AG04450 (cell line): ENCODE measurements at regions not wholly inside any gene's neighbourhood (a gene's known extent, or its start where the extent isn't known, plus 50 kb on each side); places are given as distances from the start of the nearest gene placed in this dataset.

ENCODE experiments used
- CTCF ChIA-PET: fragments of 300-600, 350-600 bp; formaldehyde crosslinking; extraction: SDS; loops from one replicate; lab custom pipeline; 2022; ENCODE audit warnings: antibody characterized with exemption, inconsistent platforms; lab: Charles Lee
- POLR2A ChIA-PET: fragments of 350-600 bp; formaldehyde crosslinking; extraction: SDS; loops from one replicate; lab custom pipeline; 2021; ENCODE audit warnings: antibody characterized with exemption, inconsistent platforms; lab: Yijun Ruan, JAX
- DNase-seq: peaks from one replicate; pipeline ENCODE4 v3.0.0-alpha.2; 2011; ENCODE audit warnings: low read depth, low spot score
- H3K27ac ChIP-seq: one replicate; pipeline ENCODE4 v1.5.1; 2012; ENCODE audit warnings: low read depth, low read length, control low read depth
- H3K27me3 ChIP-seq: one replicate; pipeline ENCODE4 v1.6.0; 2012; ENCODE audit warnings: low read length; ENCODE audit not compliant: control insufficient read depth, insufficient read depth
- H3K4me3 ChIP-seq: 2 replicates; pipeline ENCODE4 v1.5.1; 2011; ENCODE audit warnings: mild to moderate bottlenecking, low read depth, low read length, control low read depth
- H3K9me3 ChIP-seq: 2 replicates; pipeline ENCODE4 v1.5.1; 2012; ENCODE audit warnings: low read length; ENCODE audit not compliant: control insufficient read depth, insufficient read depth
- CTCF ChIP-seq: IDR thresholded peaks from 2 replicates; pipeline ENCODE4 v1.5.1; 2011; ENCODE audit warnings: low read depth, low read length, control low read depth, inconsistent platforms

GRCh38 chr14:71734076-71734475 lies 198.2 kb upstream of the RGS6 start:
- TF ChIP-seq CTCF, result no peak
- H3K27ac ChIP-seq, result no peak overlapping the region
- no peaks in the 10 kb centered on the region for H3K9me3 ChIP-seq
- H3K27me3 ChIP-seq, result no peaks in the 10 kb centered on the region
- POLR2A ChIA-PET, result no interaction called here
- H3K4me3 ChIP-seq, result no peak overlapping the region
- CTCF ChIA-PET, result interaction anchor here (1.1 kb wide), 1 partner anchor 19 kb away, joined by 4 read pairs; no protein-coding TSS in a partner anchor
- DNase-seq, result no peak

- Histone ChIP-seq H3K27ac (no peak overlapping the region), H3K9me3 (no peaks in the 10 kb centered on the region), H3K4me3 (no peak overlapping the region), H3K27me3 (no peaks in the 10 kb centered on the region)
- DNase-seq, result no peak
- ChIA-PET POLR2A (no interaction called here), CTCF (interaction anchor here (1.1 kb wide), 1 partner anchor 19 kb away, joined by 4 read pairs; no protein-coding TSS in a partner anchor)
- TF ChIP-seq CTCF, result no peak
Measured at GRCh38 chr14:71734885-71735284, 197.3 kb upstream of the RGS6 start.

- TF ChIP-seq CTCF, result no peak
- no peak overlapping the region for H3K27ac ChIP-seq
- H3K27me3 ChIP-seq, result no peaks in the 10 kb centered on the region
- H3K9me3 ChIP-seq, result no peaks in the 10 kb centered on the region
- no peak for DNase-seq
- no peak overlapping the region for H3K4me3 ChIP-seq
- ChIA-PET POLR2A (no interaction called here), CTCF (interaction anchor here (0.7 to 2.1 kb wide), 4 partner anchors 16 to 619 kb away, joined by 3 to 8 read pairs (median 5); no protein-coding TSS in a partner anchor)
Measured at GRCh38 chr14:71737760-71738159, 194.5 kb upstream of the RGS6 start.

- H3K4me3 ChIP-seq, result no peak overlapping the region
- H3K9me3 ChIP-seq, result no peaks in the 10 kb centered on the region
- POLR2A ChIA-PET, result no interaction called here
- H3K27ac ChIP-seq, result no peak overlapping the region
- H3K27me3 ChIP-seq, result no peaks in the 10 kb centered on the region
- no peak for TF ChIP-seq CTCF
- no peak for DNase-seq
- CTCF ChIA-PET, result interaction anchor here (0.7 to 2.1 kb wide), 4 partner anchors 14 to 573 kb away, joined by 3 to 7 read pairs (median 4); no protein-coding TSS in a partner anchor
Measured at GRCh38 chr14:71739273-71739990, 192.8 kb upstream of the RGS6 start.

- H3K9me3 ChIP-seq, result no peaks in the 10 kb centered on the region
- no peaks in the 10 kb centered on the region for H3K27me3 ChIP-seq
- no peak for TF ChIP-seq CTCF
- POLR2A ChIA-PET, result no interaction called here
- no peak overlapping the region for H3K27ac ChIP-seq
- DNase-seq, result no peak
- CTCF ChIA-PET, result interaction anchor here (0.9 kb wide), 1 partner anchor 12 kb away, joined by 4 read pairs; no protein-coding TSS in a partner anchor
- H3K4me3 ChIP-seq, result no peak overlapping the region
Measured at GRCh38 chr14:71741241-71741640, 191.0 kb upstream of the RGS6 start.
